ENCODE measurements at regions not wholly inside any gene's neighbourhood (a gene's known extent, or its start where the extent isn't known, plus 50 kb on each side); places are given as distances from the start of the nearest gene placed in this dataset.
"Not testable (repeated sequence)": the region's sequence is repeated elsewhere in the genome, so short reads cannot be mapped to it uniquely, and the experiment has no call there.

DNA sequence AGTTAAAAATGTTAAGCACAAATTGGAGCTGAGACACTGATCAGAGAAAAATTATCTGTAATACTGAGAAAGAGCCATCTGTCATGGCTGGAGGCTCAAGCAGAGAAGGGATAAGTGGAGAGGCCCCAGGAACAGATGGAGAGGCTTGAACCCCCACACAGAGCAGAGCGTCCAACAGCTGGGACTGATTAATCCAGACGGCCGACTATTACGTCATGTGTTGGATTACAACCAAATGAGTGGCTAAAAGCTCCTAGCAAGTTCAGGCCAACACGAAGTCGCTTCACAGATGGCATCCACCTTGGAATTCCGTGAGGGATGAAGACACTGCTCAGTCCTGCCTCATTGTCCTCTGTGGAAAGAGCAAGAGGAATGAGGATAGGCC is 57.7 kb upstream of the ATXN3L start:
- no peak overlapping the region for H3K4me2 ChIP-seq (ENCODE audit: low read length)
- H3K27ac ChIP-seq (ENCODE audit: low read depth, low read length) = no peak overlapping the region
- no peaks in the 10 kb centered on the region for H3K9me2 ChIP-seq (replicated peaks; ENCODE audit: control insufficient read depth, low read length)
- no peaks in the 10 kb centered on the region for H3K36me3 ChIP-seq (ENCODE audit: control insufficient read depth, low read length)
- H3K27me3 ChIP-seq (ENCODE audit: control insufficient read depth, low read length) = no peaks in the 10 kb centered on the region
- no peaks in the 10 kb centered on the region for H4K20me1 ChIP-seq (ENCODE audit: control insufficient read depth, insufficient read depth, low read depth, low read length)
- no peaks in the 10 kb centered on the region for H3K9me3 ChIP-seq (ENCODE audit: control insufficient read depth, insufficient read depth, low read length)
- H3F3A ChIP-seq (ENCODE audit: control insufficient read depth, insufficient read depth) = no peaks in the 10 kb centered on the region
- no peak overlapping the region for H3K4me3 ChIP-seq (ENCODE audit: low read length)
- TF ChIP-seq, protein P1, sequence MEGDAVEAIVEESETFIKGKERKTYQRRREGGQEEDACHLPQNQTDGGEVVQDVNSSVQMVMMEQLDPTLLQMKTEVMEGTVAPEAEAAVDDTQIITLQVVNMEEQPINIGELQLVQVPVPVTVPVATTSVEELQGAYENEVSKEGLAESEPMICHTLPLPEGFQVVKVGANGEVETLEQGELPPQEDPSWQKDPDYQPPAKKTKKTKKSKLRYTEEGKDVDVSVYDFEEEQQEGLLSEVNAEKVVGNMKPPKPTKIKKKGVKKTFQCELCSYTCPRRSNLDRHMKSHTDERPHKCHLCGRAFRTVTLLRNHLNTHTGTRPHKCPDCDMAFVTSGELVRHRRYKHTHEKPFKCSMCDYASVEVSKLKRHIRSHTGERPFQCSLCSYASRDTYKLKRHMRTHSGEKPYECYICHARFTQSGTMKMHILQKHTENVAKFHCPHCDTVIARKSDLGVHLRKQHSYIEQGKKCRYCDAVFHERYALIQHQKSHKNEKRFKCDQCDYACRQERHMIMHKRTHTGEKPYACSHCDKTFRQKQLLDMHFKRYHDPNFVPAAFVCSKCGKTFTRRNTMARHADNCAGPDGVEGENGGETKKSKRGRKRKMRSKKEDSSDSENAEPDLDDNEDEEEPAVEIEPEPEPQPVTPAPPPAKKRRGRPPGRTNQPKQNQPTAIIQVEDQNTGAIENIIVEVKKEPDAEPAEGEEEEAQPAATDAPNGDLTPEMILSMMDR (IDR thresholded peaks at IDR 0.05; ENCODE audit: low read depth, low read length, poor library complexity, severe bottlenecking) = no peak
- TF ChIP-seq EZH2phosphoT487 (IDR thresholded peaks at IDR 0.05; ENCODE audit: borderline replicate concordance, low read length) = no peak
- no peaks in the 10 kb centered on the region for H3K79me2 ChIP-seq (ENCODE audit: control insufficient read depth, low read length)
- H3K4me1 ChIP-seq (ENCODE audit: control insufficient read depth, low read length) = peaks cover 3% of the 10 kb centered on the region; the same call in 1 of the 2 replicates

DNA sequence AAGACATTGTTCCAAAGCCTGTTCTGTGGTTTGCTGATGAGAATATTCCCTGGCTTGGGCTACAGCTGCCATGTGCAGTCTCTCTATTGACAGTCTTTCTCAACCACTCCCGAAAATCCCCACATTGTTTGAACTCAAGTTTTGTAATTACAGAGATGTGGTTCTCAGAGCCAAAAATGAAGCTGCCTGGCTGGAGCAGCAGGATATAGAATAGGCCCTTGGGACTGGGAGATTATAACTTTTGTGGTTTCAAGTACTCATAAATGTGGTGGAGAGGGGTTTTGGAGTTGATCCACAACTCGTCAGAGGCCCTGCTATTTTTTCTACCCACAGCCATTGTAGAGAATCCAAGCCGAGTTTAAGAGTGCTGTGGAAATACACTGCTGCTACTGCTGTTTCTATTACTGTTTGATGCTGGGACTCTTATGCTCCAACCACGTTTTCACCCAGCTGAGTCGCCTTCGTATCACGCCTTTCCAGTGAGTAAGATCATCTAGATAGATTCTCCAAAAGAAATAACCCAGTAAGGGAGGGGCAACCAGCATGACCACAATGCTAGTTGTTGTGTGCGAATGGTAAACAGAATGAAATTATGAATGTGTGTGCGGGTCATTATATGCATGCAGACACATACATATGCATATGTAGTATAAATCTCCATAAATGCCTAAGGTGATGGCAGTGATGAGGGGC is 57.1 kb upstream of the ATXN3L start:
- Histone ChIP-seq H3K36me3 (ENCODE audit: control insufficient read depth, low read length) (no peaks in the 10 kb centered on the region), H3K4me2 (ENCODE audit: low read length) (no peak overlapping the region), H3K4me3 (ENCODE audit: low read length) (no peak overlapping the region), H3K27me3 (ENCODE audit: control insufficient read depth, low read length) (no peaks in the 10 kb centered on the region), H3K9me2 (replicated peaks; ENCODE audit: control insufficient read depth, low read length) (no peaks in the 10 kb centered on the region), H3K9me3 (ENCODE audit: control insufficient read depth, insufficient read depth, low read length) (no peaks in the 10 kb centered on the region), H3K4me1 (ENCODE audit: control insufficient read depth, low read length) (peaks cover 3% of the 10 kb centered on the region; the same call in 1 of the 2 replicates), H3F3A (ENCODE audit: control insufficient read depth, insufficient read depth) (no peaks in the 10 kb centered on the region), H4K20me1 (ENCODE audit: control insufficient read depth, insufficient read depth, low read depth, low read length) (no peaks in the 10 kb centered on the region), H3K79me2 (ENCODE audit: control insufficient read depth, low read length) (no peaks in the 10 kb centered on the region), H3K27ac (ENCODE audit: low read depth, low read length) (no peak overlapping the region)
- TF ChIP-seq EZH2phosphoT487 (IDR thresholded peaks at IDR 0.05; ENCODE audit: borderline replicate concordance, low read length) = no peak
- TF ChIP-seq, protein P1 (IDR thresholded peaks at IDR 0.05; ENCODE audit: low read depth, low read length, poor library complexity, severe bottlenecking) = no peak

DNA sequence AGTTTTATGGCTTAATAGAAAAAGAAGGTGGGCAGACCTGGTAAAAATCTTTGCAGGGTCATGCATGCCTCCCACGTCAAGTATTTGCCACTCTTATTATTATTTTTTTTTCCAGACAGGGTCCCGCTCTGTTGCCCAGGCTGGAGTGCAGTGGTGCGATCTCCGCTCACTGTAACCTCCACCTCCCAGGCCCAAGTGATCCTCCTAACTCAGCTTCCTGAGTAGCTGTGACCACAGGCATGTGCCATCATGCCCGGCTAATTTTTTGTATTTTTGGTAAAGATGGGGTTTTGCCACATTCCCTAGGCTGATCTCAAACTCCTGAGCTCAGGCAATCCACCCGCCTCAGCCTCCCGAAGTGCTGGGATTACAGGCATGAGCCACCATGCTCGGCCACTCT is 55.7 kb upstream of the ATXN3L start:
- H3K27me3 ChIP-seq (ENCODE audit: control insufficient read depth, low read length); H3K9me3 ChIP-seq (ENCODE audit: control insufficient read depth, insufficient read depth, low read length); H3K4me3 ChIP-seq (ENCODE audit: low read length); H3F3A ChIP-seq (ENCODE audit: control insufficient read depth, insufficient read depth); H3K9me2 ChIP-seq (replicated peaks; ENCODE audit: control insufficient read depth, low read length); H3K4me1 ChIP-seq (ENCODE audit: control insufficient read depth, low read length); H4K20me1 ChIP-seq (ENCODE audit: control insufficient read depth, insufficient read depth, low read depth, low read length); H3K4me2 ChIP-seq (ENCODE audit: low read length); H3K27ac ChIP-seq (ENCODE audit: low read depth, low read length); H3K36me3 ChIP-seq (ENCODE audit: control insufficient read depth, low read length); H3K79me2 ChIP-seq (ENCODE audit: control insufficient read depth, low read length): not testable (repeated sequence)

DNA sequence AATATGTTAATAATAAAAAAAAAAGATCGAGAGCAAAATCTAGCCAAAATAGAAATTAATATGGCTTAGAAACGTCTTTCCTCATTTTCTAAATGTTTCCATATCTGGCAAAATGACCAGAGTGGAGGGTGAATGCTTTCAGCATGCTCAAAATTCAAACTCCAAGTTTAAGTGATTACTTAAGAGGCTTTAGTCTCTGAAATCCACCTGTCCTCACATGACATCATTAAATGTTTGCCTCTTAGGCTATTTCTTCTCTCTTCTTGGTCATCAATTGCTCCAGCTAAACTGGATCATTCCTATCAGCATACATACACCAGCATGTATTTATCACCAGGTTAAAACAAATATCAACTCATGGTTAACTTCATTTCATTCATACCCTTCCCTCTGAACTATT is 54.5 kb upstream of the ATXN3L start:
- H3K36me3 ChIP-seq (ENCODE audit: control insufficient read depth, low read length) = no peaks in the 10 kb centered on the region
- no peak overlapping the region for H3K27ac ChIP-seq (ENCODE audit: low read depth, low read length)

More for the DNA sequence above, 54.5 kb upstream of the ATXN3L start:
- Histone ChIP-seq H4K20me1 (ENCODE audit: control insufficient read depth, insufficient read depth, low read depth, low read length) (no peaks in the 10 kb centered on the region), H3K4me2 (ENCODE audit: low read length) (no peak overlapping the region), H3K4me1 (ENCODE audit: control insufficient read depth, low read length) (peaks cover 3% of the 10 kb centered on the region; the same call in 1 of the 2 replicates), H3K27me3 (ENCODE audit: control insufficient read depth, low read length) (no peaks in the 10 kb centered on the region), H3K4me3 (ENCODE audit: low read length) (no peak overlapping the region), H3F3A (ENCODE audit: control insufficient read depth, insufficient read depth) (no peaks in the 10 kb centered on the region), H3K9me3 (ENCODE audit: control insufficient read depth, insufficient read depth, low read length) (no peaks in the 10 kb centered on the region), H3K79me2 (ENCODE audit: control insufficient read depth, low read length) (no peaks in the 10 kb centered on the region), H3K9me2 (replicated peaks; ENCODE audit: control insufficient read depth, low read length) (no peaks in the 10 kb centered on the region)
- TF ChIP-seq, protein P1 (IDR thresholded peaks at IDR 0.05; ENCODE audit: low read depth, low read length, poor library complexity, severe bottlenecking) = no peak
- TF ChIP-seq EZH2phosphoT487 (IDR thresholded peaks at IDR 0.05; ENCODE audit: borderline replicate concordance, low read length) = no peak
